GM18873 (cell line): ENCODE measurements at regions not wholly inside any gene's neighbourhood (a gene's known extent, or its start where the extent isn't known, plus 50 kb on each side); places are given as distances from the start of the nearest gene placed in this dataset.

Source experiments
- ATAC-seq: cut with Tn5 transposase; IDR thresholded peaks from one replicate; pipeline ENCODE4 v1.9.1; 2021; ENCODE audit warnings: mild to moderate bottlenecking, moderate library complexity, moderate number of reproducible peaks; ENCODE audit not compliant: unreplicated experiment, low FRiP score

DNA sequence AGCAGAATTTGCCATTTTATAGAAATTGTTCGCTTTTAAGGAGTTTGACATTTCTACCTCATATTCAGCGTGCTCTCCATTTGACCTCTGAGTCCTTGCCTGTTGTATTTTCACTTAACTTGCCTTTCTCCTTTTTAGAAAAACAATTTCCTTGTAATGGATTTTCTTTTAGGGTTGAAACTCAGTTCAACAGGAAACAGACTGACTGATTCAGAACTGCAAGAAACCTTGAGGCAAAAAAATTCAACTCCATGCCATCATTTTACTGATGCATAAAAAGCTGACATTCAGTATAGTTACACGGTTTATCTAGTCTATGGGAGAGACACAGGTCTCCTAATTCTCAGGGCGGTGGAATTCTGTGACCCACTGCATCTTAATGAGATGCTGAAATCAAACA is 59.8 kb downstream of the MRPS30 start:
- ATAC-seq, result no peak

- ATAC-seq, result no peak
Measured at GRCh38 chr5:44869928-44870327, 61.2 kb downstream of the MRPS30 start.

GRCh38 chr5:44870430-44870829 is 61.7 kb downstream of the MRPS30 start:
- no peak for ATAC-seq

- ATAC-seq, result no peak
Measured at GRCh38 chr5:44871401-44871800, 62.7 kb downstream of the MRPS30 start.

DNA sequence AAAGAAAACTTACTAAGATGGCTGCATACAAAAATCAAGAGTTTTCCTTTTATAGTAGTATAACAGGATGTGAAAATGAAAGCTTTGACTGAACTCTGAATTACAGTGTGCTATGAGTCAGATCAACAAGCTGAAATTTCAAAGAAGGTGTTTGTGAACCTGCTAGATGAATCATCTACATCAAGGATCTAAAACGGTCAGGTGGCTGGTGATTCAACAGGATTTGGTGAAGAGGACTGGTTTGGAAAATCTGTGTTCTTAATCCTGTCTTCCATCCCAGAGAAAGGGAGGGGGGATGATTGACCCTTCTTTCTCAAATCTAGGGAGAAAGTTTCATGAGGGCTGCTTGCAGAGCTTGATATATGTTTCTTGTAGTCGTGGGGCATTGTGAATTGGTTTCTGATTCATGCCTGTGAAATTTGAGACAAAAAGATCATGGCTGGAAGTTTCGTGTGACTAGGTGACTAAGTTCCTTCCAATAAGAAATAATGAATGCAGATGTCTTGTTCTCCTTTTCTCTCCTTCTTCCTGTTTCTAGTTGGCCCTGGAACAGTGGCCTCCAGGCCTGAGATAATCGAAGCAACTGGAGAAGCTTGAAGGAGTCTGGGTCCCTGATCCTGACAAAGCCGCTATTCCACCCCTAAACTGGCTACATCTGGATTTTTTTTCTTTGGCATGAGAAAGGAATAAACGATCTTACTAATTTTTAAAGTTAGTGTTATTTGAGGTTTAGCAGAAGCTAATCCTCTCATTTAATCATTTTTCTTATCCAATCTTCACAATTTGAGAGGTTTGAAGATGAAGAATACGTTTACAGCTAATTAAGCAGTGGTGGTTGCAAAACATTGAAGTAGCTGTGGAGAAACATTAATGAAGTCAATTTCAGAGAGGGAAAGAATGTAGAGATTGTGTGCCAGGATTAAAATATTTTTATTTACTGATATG is 67.2 kb downstream of the MRPS30 start:
- peak; percentile 100 for ATAC-seq

- ATAC-seq, result no peak
Measured at GRCh38 chr5:44881266-44881665, 72.5 kb downstream of the MRPS30 start.

GRCh38 chr5:44884036-44884435 is 75.3 kb downstream of the MRPS30 start:
- ATAC-seq, result no peak

- peak; percentile 92 for ATAC-seq
Measured at GRCh38 chr5:44885903-44886302, 77.2 kb downstream of the MRPS30 start.

DNA sequence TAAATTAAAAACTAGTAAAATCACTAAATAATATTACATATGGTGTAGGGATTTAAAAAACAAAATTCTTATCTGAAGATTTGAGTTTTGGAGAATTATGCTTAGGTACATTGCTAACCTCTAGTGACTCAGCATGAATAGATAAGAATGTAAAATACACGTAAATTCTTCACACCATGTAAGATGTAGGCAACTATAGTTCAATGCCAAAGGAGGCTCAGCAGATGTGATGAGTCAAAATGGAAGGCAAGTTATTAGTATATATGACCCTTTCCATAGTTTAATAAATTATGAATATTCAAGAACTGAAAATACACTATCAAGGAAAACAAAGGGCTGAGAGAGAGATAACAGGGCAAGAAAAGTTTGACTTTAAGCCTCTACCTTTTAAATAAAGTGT is 79.0 kb downstream of the MRPS30 start:
- peak; percentile 78 for ATAC-seq

- ATAC-seq, result no peak
Measured at GRCh38 chr5:44888435-44888834, 79.7 kb downstream of the MRPS30 start.

GRCh38 chr5:44891116-44891515 is 82.4 kb downstream of the MRPS30 start:
- ATAC-seq, result no peak

DNA sequence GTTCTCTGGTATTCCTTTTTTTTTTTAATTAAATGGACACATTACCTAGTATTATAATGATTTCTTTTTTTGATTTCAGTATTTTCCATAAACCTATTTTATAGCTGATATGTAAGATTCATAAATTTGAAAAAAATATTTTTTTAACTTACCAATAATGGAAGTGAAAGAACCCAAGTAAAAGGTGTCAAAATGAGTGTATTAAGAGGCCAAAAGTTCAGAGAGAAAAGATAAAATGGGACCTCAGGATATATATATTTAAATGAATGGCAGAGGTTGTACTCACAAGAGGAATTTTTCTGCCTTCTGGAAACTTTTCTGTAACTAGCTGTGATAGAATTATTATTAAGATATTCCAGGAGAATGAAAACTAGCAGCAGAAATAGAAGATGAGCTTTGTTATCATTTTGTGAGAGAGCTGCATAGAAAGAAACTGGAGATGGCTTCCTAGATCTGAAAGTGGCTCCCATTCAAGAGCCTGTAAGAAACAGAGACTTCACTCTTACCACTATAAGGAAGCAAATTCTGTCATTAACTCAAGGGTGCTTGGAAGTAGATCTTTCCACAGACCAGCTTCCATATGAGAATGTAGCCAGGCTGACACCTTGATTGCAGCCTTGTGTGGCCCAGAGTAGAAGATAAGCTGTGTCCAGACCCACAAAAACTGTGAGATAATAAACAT is 91.7 kb downstream of the MRPS30 start:
- ATAC-seq, result no peak

DNA sequence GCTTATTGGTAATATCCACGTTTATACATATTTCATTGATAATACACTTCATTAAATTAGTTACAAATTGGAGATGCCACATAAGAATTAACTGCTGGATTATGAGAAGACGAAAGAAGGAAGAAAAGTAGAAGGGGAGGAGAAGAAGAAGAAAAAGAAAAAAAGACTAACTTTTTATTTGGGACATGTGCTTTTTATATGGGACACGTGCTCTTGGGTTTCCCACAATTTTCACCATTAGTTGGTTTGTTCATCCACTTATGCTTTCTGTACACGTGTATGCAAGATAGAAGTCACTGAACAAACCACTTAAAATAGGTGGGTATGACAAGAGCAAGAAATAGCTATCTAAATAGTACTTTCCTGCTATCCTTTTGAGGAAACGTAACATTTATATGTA is 98.6 kb downstream of the MRPS30 start:
- ATAC-seq, result no peak

- no peak for ATAC-seq
Measured at GRCh38 chr5:44909004-44909403, 100.3 kb downstream of the MRPS30 start.

GRCh38 chr5:44911501-44911900 is 102.8 kb downstream of the MRPS30 start:
- no peak for ATAC-seq

GRCh38 chr5:44914221-44914620 is 105.5 kb downstream of the MRPS30 start:
- ATAC-seq, result no peak

- no peak for ATAC-seq
Measured at GRCh38 chr5:44919560-44919959, 110.8 kb downstream of the MRPS30 start.

DNA sequence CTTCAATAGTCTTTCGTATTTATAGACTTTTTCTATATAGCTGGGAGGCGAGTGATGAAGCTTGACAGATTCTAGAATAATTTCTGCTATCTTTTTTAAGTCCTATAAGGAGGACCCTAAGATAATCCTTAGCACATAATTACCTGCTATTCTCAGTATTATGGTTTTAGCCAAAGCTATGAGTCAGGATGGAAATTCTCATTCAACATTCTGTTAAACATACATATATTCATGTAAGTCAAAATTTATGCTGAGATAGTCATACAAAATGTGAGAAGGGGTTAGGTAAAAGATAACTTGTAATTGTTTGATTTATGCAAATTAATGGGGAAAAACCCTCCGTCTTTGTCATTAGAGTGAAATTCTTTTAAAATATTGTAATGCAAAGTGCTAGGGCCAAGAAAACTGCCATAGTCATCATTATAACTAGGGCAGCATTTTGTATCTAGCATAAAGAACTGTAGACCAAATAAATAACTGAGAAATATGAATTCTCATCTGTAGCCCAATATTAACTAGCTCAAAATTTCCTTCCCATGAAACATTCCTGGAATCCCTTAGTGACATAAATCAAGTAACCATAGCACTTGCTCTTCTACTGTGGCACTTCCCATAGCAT is 118.5 kb downstream of the MRPS30 start:
- ATAC-seq, result no peak

DNA sequence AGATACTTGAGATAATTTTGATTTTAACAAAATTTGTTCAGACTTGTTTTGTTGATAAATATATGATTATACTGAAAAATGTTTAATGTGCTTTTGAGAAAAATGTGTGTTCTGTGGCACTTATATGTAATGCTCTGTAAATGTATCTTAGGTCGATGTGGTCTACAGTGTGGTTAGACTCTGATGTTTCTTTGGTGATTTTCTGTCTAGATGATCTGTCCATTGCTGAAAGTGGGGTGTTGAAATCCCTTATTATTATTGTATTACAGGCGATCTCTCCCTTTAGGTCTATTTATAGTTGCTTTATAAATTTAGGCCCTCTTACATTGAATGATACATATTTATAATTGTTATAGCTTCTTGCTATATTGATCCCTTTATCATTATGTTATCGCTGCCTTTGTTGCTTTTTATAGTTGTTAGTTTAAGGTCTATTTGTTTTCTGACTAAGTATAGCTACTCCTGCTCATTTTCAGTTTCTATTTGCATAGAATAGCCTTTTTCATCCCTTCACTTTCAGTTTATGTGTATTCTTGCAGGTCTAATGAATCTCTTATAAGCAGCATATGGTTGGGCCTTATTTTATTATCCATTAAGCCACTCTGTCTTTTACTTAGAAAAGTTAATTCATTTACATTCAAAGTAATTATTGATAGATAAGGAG is 124.3 kb downstream of the MRPS30 start:
- peak; percentile 97 for ATAC-seq

DNA sequence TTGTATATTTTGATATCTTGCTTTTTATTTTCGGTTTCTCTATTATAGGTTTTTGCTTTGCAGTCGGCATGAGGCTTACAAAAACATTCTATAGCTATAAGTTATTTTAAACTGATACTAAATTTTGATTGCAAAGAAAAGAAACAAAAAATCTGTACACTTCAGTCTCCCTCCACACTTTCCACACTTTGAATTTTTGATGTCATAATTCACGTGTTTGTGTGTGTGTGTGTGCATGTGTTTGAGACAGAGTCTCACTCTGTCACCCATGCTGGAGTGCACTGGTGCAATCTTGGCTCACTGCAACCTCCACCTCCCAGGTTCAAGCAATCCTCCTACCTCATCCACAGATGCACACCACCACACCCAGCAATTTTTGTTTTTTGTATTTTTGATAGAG is 124.9 kb downstream of the MRPS30 start:
- no peak for ATAC-seq

DNA sequence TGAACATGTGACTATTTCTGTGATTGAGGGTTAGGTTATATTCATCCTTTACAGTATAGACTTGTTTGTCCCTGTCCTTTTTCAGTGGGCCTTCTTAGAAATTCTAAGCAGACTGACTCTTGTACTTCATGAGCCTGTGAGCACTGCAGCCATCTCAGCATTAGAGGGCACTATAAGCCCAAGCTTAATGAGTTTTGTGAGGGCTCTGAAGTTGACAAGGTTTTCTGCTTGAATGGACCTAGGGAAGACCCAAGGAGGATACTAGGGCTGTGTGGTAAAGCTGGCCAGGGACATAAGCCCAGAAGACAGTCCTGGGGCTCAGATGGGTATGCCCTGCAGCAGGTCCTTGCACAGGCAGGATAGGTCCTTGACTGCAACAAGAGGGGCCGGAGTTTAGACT is 126.5 kb downstream of the MRPS30 start:
- no peak for ATAC-seq
